DMS79 (cell line): ENCODE measurements at regions not wholly inside any gene's neighbourhood (a gene's known extent, or its start where the extent isn't known, plus 50 kb on each side); places are given as distances from the start of the nearest gene placed in this dataset.

ENCODE experiments used
- DNase-seq: peaks from one replicate; lab custom pipeline; 2025; lab: John Stamatoyannopoulos, UW

- no peak for DNase-seq
Observed at GRCh38 chr2:21694079-21694878, 570.5 kb downstream of the TDRD15 start.

- DNase-seq, result no peak
Observed at GRCh38 chr2:21696900-21697299, 573.1 kb downstream of the TDRD15 start.

- no peak for DNase-seq
Observed at GRCh38 chr2:21700644-21701043, 576.9 kb downstream of the TDRD15 start.

- DNase-seq, result no peak
Observed at GRCh38 chr2:21710031-21710430, 586.3 kb downstream of the TDRD15 start.

GRCh38 chr2:21710496-21710895 is 586.7 kb downstream of the TDRD15 start:
- no peak for DNase-seq

GRCh38 chr2:21715887-21716286 is 592.1 kb downstream of the TDRD15 start:
- no peak for DNase-seq

GRCh38 chr2:21727101-21727500 is 603.3 kb downstream of the TDRD15 start:
- no peak for DNase-seq

GRCh38 chr2:21728133-21728532 is 604.4 kb downstream of the TDRD15 start:
- DNase-seq, result no peak

GRCh38 chr2:21730141-21730540 is 606.4 kb downstream of the TDRD15 start:
- no peak for DNase-seq

- no peak for DNase-seq
Observed at GRCh38 chr2:21740484-21740883, 616.7 kb downstream of the TDRD15 start.

GRCh38 chr2:21746499-21746898 is 622.7 kb downstream of the TDRD15 start:
- no peak for DNase-seq

GRCh38 chr2:21748501-21748900 is 624.7 kb downstream of the TDRD15 start:
- DNase-seq, result no peak

- DNase-seq, result no peak
Observed at GRCh38 chr2:21754164-21754788, 630.5 kb downstream of the TDRD15 start.

- DNase-seq, result no peak
Observed at GRCh38 chr2:21757805-21758430, 634.1 kb downstream of the TDRD15 start.

GRCh38 chr2:21759819-21760218 is 636.1 kb downstream of the TDRD15 start:
- DNase-seq, result no peak

GRCh38 chr2:21761361-21761760 is 637.6 kb downstream of the TDRD15 start:
- DNase-seq, result no peak

GRCh38 chr2:21763501-21763900 is 639.7 kb downstream of the TDRD15 start:
- DNase-seq, result no peak

- DNase-seq, result no peak
Observed at GRCh38 chr2:21770787-21771186, 647.0 kb downstream of the TDRD15 start.

- no peak for DNase-seq
Observed at GRCh38 chr2:21772624-21773023, 648.9 kb downstream of the TDRD15 start.

- no peak for DNase-seq
Observed at GRCh38 chr2:21773168-21773567, 649.4 kb downstream of the TDRD15 start.

- DNase-seq, result no peak
Observed at GRCh38 chr2:21774691-21775368, 651.1 kb downstream of the TDRD15 start.

GRCh38 chr2:21779786-21780185 is 656.0 kb downstream of the TDRD15 start:
- DNase-seq, result no peak

- no peak for DNase-seq
Observed at GRCh38 chr2:21781962-21782361, 658.2 kb downstream of the TDRD15 start.
